ENCODE measurements at regions not wholly inside any gene's neighbourhood (a gene's known extent, or its start where the extent isn't known, plus 50 kb on each side); places are given as distances from the start of the nearest gene placed in this dataset.

GRCh38 chr10:93149761-93150160 lies 76.1 kb downstream of the CYP26A1 start:
- TF ChIP-seq, protein P1, sequence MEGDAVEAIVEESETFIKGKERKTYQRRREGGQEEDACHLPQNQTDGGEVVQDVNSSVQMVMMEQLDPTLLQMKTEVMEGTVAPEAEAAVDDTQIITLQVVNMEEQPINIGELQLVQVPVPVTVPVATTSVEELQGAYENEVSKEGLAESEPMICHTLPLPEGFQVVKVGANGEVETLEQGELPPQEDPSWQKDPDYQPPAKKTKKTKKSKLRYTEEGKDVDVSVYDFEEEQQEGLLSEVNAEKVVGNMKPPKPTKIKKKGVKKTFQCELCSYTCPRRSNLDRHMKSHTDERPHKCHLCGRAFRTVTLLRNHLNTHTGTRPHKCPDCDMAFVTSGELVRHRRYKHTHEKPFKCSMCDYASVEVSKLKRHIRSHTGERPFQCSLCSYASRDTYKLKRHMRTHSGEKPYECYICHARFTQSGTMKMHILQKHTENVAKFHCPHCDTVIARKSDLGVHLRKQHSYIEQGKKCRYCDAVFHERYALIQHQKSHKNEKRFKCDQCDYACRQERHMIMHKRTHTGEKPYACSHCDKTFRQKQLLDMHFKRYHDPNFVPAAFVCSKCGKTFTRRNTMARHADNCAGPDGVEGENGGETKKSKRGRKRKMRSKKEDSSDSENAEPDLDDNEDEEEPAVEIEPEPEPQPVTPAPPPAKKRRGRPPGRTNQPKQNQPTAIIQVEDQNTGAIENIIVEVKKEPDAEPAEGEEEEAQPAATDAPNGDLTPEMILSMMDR (IDR thresholded peaks at IDR 0.05), result no peak
- TF ChIP-seq POLR2AphosphoS5 (IDR thresholded peaks at IDR 0.05), result no peak
- no peak for TF ChIP-seq POLR2A (IDR thresholded peaks at IDR 0.05)
- no peak for TF ChIP-seq EP300 (IDR thresholded peaks at IDR 0.05)

All from upper lobe of left lung (tissue), 4 donors.